ENCODE measurements at regions not wholly inside any gene's neighbourhood (a gene's known extent, or its start where the extent isn't known, plus 50 kb on each side); places are given as distances from the start of the nearest gene placed in this dataset.
"Not testable (repeated sequence)": the region's sequence is repeated elsewhere in the genome, so short reads cannot be mapped to it uniquely, and the experiment has no call there.

- no peak for FAIRE-seq
Observed at GRCh38 chr13:80168089-80168850, 172.7 kb downstream of the SPRY2 start.

- FAIRE-seq, result no peak
Observed at GRCh38 chr13:80166352-80166751, 174.6 kb downstream of the SPRY2 start.

GRCh38 chr13:80164462-80164861 is 176.5 kb downstream of the SPRY2 start:
- FAIRE-seq, result no peak

- no peak for FAIRE-seq
Observed at GRCh38 chr13:80161896-80162295, 179.0 kb downstream of the SPRY2 start.

- FAIRE-seq, result no peak
Observed at GRCh38 chr13:80161219-80161618, 179.7 kb downstream of the SPRY2 start.

GRCh38 chr13:80160110-80160509 is 180.8 kb downstream of the SPRY2 start:
- FAIRE-seq, result no peak

- no peak for FAIRE-seq
Observed at GRCh38 chr13:80157261-80157932, 183.5 kb downstream of the SPRY2 start.

- FAIRE-seq, result not testable (repeated sequence)
Observed at GRCh38 chr13:80152142-80152541, 188.8 kb downstream of the SPRY2 start.

- FAIRE-seq, result no peak
Observed at GRCh38 chr13:80151016-80151415, 189.9 kb downstream of the SPRY2 start.

- no peak for FAIRE-seq
Observed at GRCh38 chr13:80149736-80150135, 191.2 kb downstream of the SPRY2 start.

GRCh38 chr13:80145171-80145690 is 195.7 kb downstream of the SPRY2 start:
- FAIRE-seq, result no peak

- no peak for FAIRE-seq
Observed at GRCh38 chr13:80144493-80144892, 196.4 kb downstream of the SPRY2 start.

- no peak for FAIRE-seq
Observed at GRCh38 chr13:80141123-80141849, 199.6 kb downstream of the SPRY2 start.

GRCh38 chr13:80140685-80141084 is 200.2 kb downstream of the SPRY2 start:
- no peak for FAIRE-seq

- FAIRE-seq, result no peak
Observed at GRCh38 chr13:80139196-80139595, 201.7 kb downstream of the SPRY2 start.

- no peak for FAIRE-seq
Observed at GRCh38 chr13:80137994-80138393, 202.9 kb downstream of the SPRY2 start.

GRCh38 chr13:80134346-80134745 is 206.6 kb downstream of the SPRY2 start:
- no peak for FAIRE-seq

- no peak for FAIRE-seq
Observed at GRCh38 chr13:80133631-80134261, 207.2 kb downstream of the SPRY2 start.

GRCh38 chr13:80132741-80133601 is 208.0 kb downstream of the SPRY2 start:
- peak; percentile 45 for FAIRE-seq

- FAIRE-seq, result peak; percentile 62
Observed at GRCh38 chr13:80131204-80131603, 209.7 kb downstream of the SPRY2 start.

GRCh38 chr13:80126389-80127068 is 214.4 kb downstream of the SPRY2 start:
- no peak for FAIRE-seq
